Lower leg skin (tissue), 3 donors: ENCODE measurements at regions not wholly inside any gene's neighbourhood (a gene's known extent, or its start where the extent isn't known, plus 50 kb on each side); places are given as distances from the start of the nearest gene placed in this dataset.

Source experiments
- CTCF ChIP-seq, 3 donors: fragments of 450-650 bp; IDR thresholded peaks; one replicate each; pipeline ENCODE4 v1.5.1; 2016; ENCODE audit warnings: antibody characterized with exemption in 3 of 3, mild to moderate bottlenecking in 3 of 3, moderate library complexity in 2 of 3
- POLR2A ChIP-seq, 2 donors: fragments of 450-650 bp; IDR thresholded peaks; one replicate each; pipeline ENCODE4 v1.6.1; 2016 to 2017; ENCODE audit warnings: antibody characterized with exemption in 2 of 2, mild to moderate bottlenecking in 1 of 2, moderate library complexity in 1 of 2

DNA sequence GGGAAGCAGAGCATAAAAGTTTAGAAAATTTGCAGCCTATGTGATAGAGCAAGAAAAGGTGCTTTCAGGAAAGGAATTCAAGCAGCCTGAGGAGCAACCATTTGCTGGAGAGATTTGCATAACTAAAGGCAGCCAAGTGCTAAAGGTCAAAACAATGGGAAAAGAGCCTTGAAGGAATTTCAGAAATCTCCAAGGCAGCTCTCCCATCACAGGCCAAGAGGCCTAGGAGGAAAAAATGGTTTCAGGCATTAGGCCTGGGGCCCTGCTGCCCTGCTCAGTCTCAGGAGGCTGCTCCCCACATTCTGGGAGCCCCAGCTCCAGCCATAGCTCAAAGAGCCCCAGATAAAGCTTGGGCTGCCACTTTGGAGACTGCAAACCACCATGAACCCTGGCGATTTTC lies 95.9 kb upstream of the UNC5B start:
- no peak for TF ChIP-seq CTCF (IDR thresholded peaks at IDR 0.05)
- no peak for TF ChIP-seq POLR2A (IDR thresholded peaks at IDR 0.05)
